Ovary (tissue), 3 donors: ENCODE measurements at regions not wholly inside any gene's neighbourhood (a gene's known extent, or its start where the extent isn't known, plus 50 kb on each side); places are given as distances from the start of the nearest gene placed in this dataset.

Source experiments
- EP300 ChIP-seq: sonication (generic); formaldehyde crosslinking; IDR thresholded peaks from one replicate; pipeline ENCODE4 v1.6.1; 2017; ENCODE audit warnings: antibody characterized with exemption
- POLR2A ChIP-seq: fragments of 450-650 bp; IDR thresholded peaks from one replicate; pipeline ENCODE4 v1.6.1; 2017; ENCODE audit warnings: antibody characterized with exemption, mild to moderate bottlenecking, moderate library complexity
- TF ChIP-seq, protein P1 (sequence below), 3 donors: fragments of 450-650 bp in 2 of 3; fragments of 200-600 bp in 1 of 3; IDR thresholded peaks; one replicate each; pipeline versions ENCODE4 v1.5.1 to v1.8.0; 2016 to 2022; ENCODE audit warnings: antibody characterized with exemption in 3 of 3, mild to moderate bottlenecking in 1 of 3
- donor health status: DM: no; HTN: no; CAD: no.

- TF ChIP-seq, protein P1, sequence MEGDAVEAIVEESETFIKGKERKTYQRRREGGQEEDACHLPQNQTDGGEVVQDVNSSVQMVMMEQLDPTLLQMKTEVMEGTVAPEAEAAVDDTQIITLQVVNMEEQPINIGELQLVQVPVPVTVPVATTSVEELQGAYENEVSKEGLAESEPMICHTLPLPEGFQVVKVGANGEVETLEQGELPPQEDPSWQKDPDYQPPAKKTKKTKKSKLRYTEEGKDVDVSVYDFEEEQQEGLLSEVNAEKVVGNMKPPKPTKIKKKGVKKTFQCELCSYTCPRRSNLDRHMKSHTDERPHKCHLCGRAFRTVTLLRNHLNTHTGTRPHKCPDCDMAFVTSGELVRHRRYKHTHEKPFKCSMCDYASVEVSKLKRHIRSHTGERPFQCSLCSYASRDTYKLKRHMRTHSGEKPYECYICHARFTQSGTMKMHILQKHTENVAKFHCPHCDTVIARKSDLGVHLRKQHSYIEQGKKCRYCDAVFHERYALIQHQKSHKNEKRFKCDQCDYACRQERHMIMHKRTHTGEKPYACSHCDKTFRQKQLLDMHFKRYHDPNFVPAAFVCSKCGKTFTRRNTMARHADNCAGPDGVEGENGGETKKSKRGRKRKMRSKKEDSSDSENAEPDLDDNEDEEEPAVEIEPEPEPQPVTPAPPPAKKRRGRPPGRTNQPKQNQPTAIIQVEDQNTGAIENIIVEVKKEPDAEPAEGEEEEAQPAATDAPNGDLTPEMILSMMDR (IDR thresholded peaks at IDR 0.05) = no peak
- TF ChIP-seq POLR2A (no peak), EP300 (no peak)
Observed at GRCh38 chr6:90928051-90928450, 341.2 kb upstream of the MAP3K7 start.
